ENCODE measurements at regions not wholly inside any gene's neighbourhood (a gene's known extent, or its start where the extent isn't known, plus 50 kb on each side); places are given as distances from the start of the nearest gene placed in this dataset.

DNA sequence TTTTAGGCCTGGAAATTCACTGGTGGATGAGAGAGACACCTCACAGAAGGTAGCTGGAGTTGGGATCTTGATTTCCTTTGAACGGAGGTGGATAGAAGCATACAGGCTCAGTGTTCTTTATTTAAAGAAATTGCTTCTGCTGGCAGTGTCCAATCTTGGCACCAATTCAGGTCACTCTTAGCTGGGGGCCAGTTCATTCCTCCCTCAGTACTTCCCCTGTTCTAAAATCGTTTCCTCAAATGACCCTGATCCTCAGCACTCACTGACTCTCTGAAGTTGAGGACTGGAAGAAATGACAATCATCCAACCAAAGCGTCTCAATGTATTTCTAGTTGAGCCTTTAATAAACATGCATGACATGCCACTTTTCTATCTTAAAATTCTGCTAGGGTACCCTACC, 472.5 kb upstream of the BTBD3 start:
- CTCF ChIA-PET = no interaction called here
- intact Hi-C loops (cut with micrococcal nuclease; ENCODE audit: unreplicated experiment) (no loop called here), in situ Hi-C loops (cut with MboI) (no loop called here)
- no peak for FAIRE-seq
- RAD21 ChIA-PET (ENCODE audit: unreplicated experiment) = interaction anchor here (1.5 kb wide), 1 partner anchor 12 kb away, joined by 3 read pairs; no protein-coding TSS in a partner anchor
- Histone ChIP-seq H3K9me3 (replicated peaks; ENCODE audit: control insufficient read depth, insufficient read depth, low read length) (no peaks in the 10 kb centered on the region), H3K9ac (ENCODE audit: control insufficient read depth, insufficient read depth, low read length) (no peak overlapping the region), H4K20me1 (ENCODE audit: control insufficient read depth, insufficient read depth) (no peaks in the 10 kb centered on the region), H3K4me3 (no peak overlapping the region), H3K79me2 (ENCODE audit: control insufficient read depth, insufficient read depth, low read length) (no peaks in the 10 kb centered on the region), H3K27ac (ENCODE audit: control insufficient read depth, insufficient read depth) (no peak overlapping the region), H3K4me1 (ENCODE audit: control insufficient read depth, insufficient read depth, low read length) (no peaks in the 10 kb centered on the region), H3K27me3 (replicated peaks in 1 of 2; ENCODE audit: control insufficient read depth in 2 of 2, insufficient read depth in 2 of 2, low read length in 1 of 2) (no peaks in the 10 kb centered on the region), H3K4me2 (ENCODE audit: control insufficient read depth, insufficient read depth) (no peak overlapping the region), H2AFZ (ENCODE audit: control insufficient read depth, low read depth, low read length) (no peak overlapping the region), H3K36me3 (ENCODE audit: control insufficient read depth in 2 of 2, insufficient read depth in 2 of 2, low read length in 1 of 2) (no peaks in the 10 kb centered on the region)
- no peak for TF ChIP-seq SMARCA5 (IDR thresholded peaks at IDR 0.05)
- TF ChIP-seq, protein P1, sequence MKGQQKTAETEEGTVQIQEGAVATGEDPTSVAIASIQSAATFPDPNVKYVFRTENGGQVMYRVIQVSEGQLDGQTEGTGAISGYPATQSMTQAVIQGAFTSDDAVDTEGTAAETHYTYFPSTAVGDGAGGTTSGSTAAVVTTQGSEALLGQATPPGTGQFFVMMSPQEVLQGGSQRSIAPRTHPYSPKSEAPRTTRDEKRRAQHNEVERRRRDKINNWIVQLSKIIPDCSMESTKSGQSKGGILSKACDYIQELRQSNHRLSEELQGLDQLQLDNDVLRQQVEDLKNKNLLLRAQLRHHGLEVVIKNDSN (IDR thresholded peaks at IDR 0.05; ENCODE audit: borderline replicate concordance, extremely low read length, insufficient read depth, low read depth, low read length) = no peak
- no peak for TF ChIP-seq NR2C2 (IDR thresholded peaks at IDR 0.05; ENCODE audit: borderline replicate concordance, control insufficient read depth, insufficient read length, low read depth)
- TF ChIP-seq SMC3 (IDR thresholded peaks at IDR 0.05; ENCODE audit: borderline replicate concordance, low read length) = no peak
- no peak for TF ChIP-seq GABPA (IDR thresholded peaks at IDR 0.05; ENCODE audit: low read depth)
- no peak for TF ChIP-seq TCF7 (IDR thresholded peaks at IDR 0.05; ENCODE audit: borderline replicate concordance)
- TF ChIP-seq KLF5 (IDR thresholded peaks at IDR 0.05; ENCODE audit: partially characterized antibody) = no peak
- no peak for TF ChIP-seq ZZZ3 (IDR thresholded peaks at IDR 0.05; ENCODE audit: control insufficient read depth, insufficient read length, low read depth)
- TF ChIP-seq, protein P2, sequence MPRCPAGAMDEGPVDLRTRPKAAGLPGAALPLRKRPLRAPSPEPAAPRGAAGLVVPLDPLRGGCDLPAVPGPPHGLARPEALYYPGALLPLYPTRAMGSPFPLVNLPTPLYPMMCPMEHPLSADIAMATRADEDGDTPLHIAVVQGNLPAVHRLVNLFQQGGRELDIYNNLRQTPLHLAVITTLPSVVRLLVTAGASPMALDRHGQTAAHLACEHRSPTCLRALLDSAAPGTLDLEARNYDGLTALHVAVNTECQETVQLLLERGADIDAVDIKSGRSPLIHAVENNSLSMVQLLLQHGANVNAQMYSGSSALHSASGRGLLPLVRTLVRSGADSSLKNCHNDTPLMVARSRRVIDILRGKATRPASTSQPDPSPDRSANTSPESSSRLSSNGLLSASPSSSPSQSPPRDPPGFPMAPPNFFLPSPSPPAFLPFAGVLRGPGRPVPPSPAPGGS (IDR thresholded peaks at IDR 0.05; ENCODE audit: borderline replicate concordance, insufficient read depth, low read depth, low read length, poor library complexity, severe bottlenecking) = no peak
- TF ChIP-seq SUZ12 (IDR thresholded peaks at IDR 0.05; ENCODE audit: unreplicated experiment) = no peak
- TF ChIP-seq CBFB (IDR thresholded peaks at IDR 0.05; ENCODE audit: low read depth) = no peak
- TF ChIP-seq BMI1 (IDR thresholded peaks at IDR 0.05; ENCODE audit: borderline replicate concordance) = no peak
- TF ChIP-seq, protein P3, sequence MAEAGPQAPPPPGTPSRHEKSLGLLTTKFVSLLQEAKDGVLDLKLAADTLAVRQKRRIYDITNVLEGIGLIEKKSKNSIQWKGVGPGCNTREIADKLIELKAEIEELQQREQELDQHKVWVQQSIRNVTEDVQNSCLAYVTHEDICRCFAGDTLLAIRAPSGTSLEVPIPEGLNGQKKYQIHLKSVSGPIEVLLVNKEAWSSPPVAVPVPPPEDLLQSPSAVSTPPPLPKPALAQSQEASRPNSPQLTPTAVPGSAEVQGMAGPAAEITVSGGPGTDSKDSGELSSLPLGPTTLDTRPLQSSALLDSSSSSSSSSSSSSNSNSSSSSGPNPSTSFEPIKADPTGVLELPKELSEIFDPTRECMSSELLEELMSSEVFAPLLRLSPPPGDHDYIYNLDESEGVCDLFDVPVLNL (IDR thresholded peaks at IDR 0.05; ENCODE audit: low read depth, low read length) = no peak
- TF ChIP-seq POLR2AphosphoS2 (IDR thresholded peaks at IDR 0.05; ENCODE audit: low read depth, low read length) = no peak
- TF ChIP-seq, protein P4, sequence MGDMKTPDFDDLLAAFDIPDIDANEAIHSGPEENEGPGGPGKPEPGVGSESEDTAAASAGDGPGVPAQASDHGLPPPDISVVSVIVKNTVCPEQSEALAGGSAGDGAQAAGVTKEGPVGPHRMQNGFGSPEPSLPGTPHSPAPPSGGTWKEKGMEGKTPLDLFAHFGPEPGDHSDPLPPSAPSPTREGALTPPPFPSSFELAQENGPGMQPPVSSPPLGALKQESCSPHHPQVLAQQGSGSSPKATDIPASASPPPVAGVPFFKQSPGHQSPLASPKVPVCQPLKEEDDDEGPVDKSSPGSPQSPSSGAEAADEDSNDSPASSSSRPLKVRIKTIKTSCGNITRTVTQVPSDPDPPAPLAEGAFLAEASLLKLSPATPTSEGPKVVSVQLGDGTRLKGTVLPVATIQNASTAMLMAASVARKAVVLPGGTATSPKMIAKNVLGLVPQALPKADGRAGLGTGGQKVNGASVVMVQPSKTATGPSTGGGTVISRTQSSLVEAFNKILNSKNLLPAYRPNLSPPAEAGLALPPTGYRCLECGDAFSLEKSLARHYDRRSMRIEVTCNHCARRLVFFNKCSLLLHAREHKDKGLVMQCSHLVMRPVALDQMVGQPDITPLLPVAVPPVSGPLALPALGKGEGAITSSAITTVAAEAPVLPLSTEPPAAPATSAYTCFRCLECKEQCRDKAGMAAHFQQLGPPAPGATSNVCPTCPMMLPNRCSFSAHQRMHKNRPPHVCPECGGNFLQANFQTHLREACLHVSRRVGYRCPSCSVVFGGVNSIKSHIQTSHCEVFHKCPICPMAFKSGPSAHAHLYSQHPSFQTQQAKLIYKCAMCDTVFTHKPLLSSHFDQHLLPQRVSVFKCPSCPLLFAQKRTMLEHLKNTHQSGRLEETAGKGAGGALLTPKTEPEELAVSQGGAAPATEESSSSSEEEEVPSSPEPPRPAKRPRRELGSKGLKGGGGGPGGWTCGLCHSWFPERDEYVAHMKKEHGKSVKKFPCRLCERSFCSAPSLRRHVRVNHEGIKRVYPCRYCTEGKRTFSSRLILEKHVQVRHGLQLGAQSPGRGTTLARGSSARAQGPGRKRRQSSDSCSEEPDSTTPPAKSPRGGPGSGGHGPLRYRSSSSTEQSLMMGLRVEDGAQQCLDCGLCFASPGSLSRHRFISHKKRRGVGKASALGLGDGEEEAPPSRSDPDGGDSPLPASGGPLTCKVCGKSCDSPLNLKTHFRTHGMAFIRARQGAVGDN (IDR thresholded peaks at IDR 0.05) = no peak
- no peak for TF ChIP-seq STAT3 (IDR thresholded peaks at IDR 0.05; ENCODE audit: low read depth, low read length)
- TF ChIP-seq ZNF24 (IDR thresholded peaks at IDR 0.05) = no peak
- TF ChIP-seq SREBF2 (IDR thresholded peaks at IDR 0.05; ENCODE audit: low read length) = no peak
- POLR2A ChIA-PET = no interaction called here
- no peak for DNase-seq (ENCODE audit: low read depth, low spot score)
- BruUV-seq (replicated peaks) = no TSS peak
- ATAC-seq = no peak
- SMC1A ChIA-PET (ENCODE audit: uncharacterized antibody, unreplicated experiment) = interaction anchor here (0.7 to 5.7 kb wide), 2 partner anchors 12 to 22 kb away, joined by 3 to 48 read pairs; no protein-coding TSS in a partner anchor
- 48% methylated on average over 3 of the region's 3 CpGs for WGBS (ENCODE audit: insufficient coverage, insufficient replicate concordance, low lambda C conversion rate, missing lambda C conversion rate)

All from GM12878 (cell line).